NB4 (cell line): ENCODE measurements at regions not wholly inside any gene's neighbourhood (a gene's known extent, or its start where the extent isn't known, plus 50 kb on each side); places are given as distances from the start of the nearest gene placed in this dataset.

ENCODE experiments used
- DNase-seq: peaks from one replicate; pipeline ENCODE4 v3.0.0; 2010; ENCODE audit warnings: low read depth
- H3K4me3 ChIP-seq: one replicate; pipeline ENCODE4 v1.5.1; 2011; ENCODE audit warnings: mild to moderate bottlenecking, low read depth, low read length, moderate library complexity
- MYC ChIP-seq: IDR thresholded peaks from 2 replicates; pipeline ENCODE4 v1.6.1; 2011; ENCODE audit warnings: low read depth, low read length
- POLR2A ChIP-seq: IDR thresholded peaks from 2 replicates; pipeline ENCODE4 v1.6.1; 2011; ENCODE audit warnings: mild to moderate bottlenecking; ENCODE audit not compliant: insufficient read length; ENCODE audit errors: extremely low read depth
- TF ChIP-seq, protein P1 (sequence below): IDR thresholded peaks from 2 replicates; pipeline ENCODE4 v1.6.1; 2011; ENCODE audit warnings: low read depth, low read length
- TF ChIP-seq, protein P2 (sequence below): IDR thresholded peaks from one replicate; pipeline ENCODE4 v1.5.1; 2012; ENCODE audit warnings: low read depth, low read length

DNA sequence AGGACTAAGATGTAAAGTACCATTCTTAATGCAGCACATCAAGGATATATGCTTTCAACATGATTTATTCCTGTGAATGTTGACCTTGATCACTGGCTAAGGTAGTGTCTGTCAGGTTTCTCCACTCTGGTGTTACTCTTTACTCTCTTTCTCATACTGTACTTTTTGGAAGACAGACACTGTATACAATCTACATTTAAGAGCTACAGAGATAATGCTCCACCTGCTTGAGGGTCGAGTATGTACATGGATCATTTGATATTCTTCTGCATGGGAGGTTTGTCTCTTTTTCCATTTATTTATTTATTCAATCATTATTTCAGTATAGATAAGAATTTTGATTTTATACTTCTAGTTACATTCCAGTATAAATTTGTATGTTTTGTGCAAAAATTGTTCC, 199.5 kb upstream of the RGPD4 start:
- TF ChIP-seq MYC (no peak), POLR2A (no peak)
- TF ChIP-seq, protein P1, sequence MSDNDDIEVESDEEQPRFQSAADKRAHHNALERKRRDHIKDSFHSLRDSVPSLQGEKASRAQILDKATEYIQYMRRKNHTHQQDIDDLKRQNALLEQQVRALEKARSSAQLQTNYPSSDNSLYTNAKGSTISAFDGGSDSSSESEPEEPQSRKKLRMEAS: no peak
- TF ChIP-seq, protein P2, sequence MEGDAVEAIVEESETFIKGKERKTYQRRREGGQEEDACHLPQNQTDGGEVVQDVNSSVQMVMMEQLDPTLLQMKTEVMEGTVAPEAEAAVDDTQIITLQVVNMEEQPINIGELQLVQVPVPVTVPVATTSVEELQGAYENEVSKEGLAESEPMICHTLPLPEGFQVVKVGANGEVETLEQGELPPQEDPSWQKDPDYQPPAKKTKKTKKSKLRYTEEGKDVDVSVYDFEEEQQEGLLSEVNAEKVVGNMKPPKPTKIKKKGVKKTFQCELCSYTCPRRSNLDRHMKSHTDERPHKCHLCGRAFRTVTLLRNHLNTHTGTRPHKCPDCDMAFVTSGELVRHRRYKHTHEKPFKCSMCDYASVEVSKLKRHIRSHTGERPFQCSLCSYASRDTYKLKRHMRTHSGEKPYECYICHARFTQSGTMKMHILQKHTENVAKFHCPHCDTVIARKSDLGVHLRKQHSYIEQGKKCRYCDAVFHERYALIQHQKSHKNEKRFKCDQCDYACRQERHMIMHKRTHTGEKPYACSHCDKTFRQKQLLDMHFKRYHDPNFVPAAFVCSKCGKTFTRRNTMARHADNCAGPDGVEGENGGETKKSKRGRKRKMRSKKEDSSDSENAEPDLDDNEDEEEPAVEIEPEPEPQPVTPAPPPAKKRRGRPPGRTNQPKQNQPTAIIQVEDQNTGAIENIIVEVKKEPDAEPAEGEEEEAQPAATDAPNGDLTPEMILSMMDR: no peak
- H3K4me3 ChIP-seq: no peak overlapping the region
- DNase-seq: no peak

DNA sequence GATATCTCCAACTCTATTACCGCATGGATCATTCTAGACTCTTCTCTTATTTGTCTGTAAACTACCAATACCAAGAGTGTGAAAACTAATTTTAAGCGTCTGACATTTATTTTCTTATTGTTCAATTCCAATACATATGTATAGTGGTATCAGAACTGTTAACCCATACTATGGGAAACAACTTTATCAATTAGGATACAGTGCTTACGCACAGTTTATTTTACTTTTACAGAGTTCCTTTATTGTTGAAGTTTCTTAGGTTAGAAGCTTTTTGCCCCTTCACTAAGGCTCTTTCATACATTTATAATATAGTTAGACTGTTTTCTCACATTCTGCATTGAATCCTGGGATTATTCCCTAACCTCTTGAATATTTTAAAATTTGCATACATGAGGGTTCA, 198.8 kb upstream of the RGPD4 start:
- H3K4me3 ChIP-seq: no peak overlapping the region
- no peak for DNase-seq
- TF ChIP-seq, protein P1: no peak

DNA sequence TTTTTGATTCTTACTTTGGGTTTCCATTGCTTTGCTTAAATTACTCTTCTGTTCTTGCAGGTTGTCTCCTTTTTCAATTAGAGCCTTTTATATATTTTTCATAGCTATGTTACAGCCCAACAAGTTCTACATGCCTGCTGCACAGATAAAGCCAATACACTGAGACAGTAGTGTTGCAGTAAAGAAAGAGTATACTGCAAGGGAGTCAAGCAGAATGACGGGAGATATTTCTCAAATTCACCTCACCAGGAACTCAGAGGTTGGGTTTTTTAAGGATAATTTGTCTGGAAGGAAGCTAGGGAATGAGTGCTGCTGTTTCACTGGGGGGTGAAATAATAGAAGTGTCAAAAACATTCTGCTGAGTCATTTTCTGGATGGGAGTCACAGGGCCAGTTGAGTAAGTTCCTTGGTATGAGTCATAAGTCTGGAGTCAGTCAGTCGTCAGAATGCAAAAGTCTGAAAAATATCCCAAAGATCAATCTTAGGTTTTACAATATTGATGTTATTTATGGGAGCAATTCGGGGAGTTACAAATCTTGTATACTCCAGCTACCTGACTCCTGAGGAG, 193.0 kb upstream of the RGPD4 start:
- no peak overlapping the region for H3K4me3 ChIP-seq
- peak; percentile 80 for DNase-seq
- TF ChIP-seq, protein P2: no peak
- TF ChIP-seq POLR2A (no peak), MYC (no peak)
- TF ChIP-seq, protein P1: no peak

DNA sequence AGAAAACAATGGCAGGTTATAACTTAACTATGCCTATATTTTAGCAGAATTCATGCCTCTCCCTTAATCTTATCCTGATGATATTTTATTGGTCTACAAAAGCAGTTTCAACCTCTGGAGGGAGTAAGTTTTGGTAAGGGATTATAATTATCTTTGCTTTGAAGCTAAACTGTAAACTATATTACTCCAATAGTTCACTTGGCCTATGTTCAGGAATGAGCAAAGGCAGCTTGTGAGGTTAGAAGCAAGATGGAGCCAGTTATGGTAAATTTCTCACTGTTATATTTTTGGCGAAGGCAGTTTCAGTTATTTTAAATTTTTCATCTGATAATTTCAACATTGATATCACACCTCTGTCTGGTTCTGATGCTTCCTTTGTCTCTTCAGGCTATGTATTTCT, 192.5 kb upstream of the RGPD4 start:
- no peak for DNase-seq
- TF ChIP-seq, protein P2: no peak
- no peak for TF ChIP-seq POLR2A
- TF ChIP-seq MYC: no peak
- TF ChIP-seq, protein P1: no peak
- no peak overlapping the region for H3K4me3 ChIP-seq

DNA sequence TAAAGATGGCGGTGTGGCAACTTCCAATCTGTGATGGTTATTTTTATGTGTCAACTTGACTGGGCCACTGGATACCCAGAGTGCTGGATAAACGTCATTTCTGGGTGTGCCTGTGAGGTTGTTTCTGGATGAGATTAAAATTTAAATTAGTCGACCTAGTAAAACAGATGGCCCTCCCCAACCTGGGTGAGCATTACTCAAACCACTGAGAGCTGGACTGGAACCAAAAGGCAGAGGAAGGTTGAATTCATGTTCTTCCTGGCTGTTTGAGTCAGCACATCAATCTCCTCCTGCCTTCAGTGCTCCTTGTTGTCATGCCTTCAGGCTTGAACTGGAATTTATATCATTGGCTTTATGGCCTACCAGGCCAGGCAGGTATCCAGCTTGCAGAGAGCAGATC, 190.8 kb upstream of the RGPD4 start:
- H3K4me3 ChIP-seq: no peak overlapping the region
- no peak for DNase-seq
- no peak for TF ChIP-seq POLR2A
- no peak for TF ChIP-seq MYC
- TF ChIP-seq, protein P2: no peak
- TF ChIP-seq, protein P1: no peak

DNA sequence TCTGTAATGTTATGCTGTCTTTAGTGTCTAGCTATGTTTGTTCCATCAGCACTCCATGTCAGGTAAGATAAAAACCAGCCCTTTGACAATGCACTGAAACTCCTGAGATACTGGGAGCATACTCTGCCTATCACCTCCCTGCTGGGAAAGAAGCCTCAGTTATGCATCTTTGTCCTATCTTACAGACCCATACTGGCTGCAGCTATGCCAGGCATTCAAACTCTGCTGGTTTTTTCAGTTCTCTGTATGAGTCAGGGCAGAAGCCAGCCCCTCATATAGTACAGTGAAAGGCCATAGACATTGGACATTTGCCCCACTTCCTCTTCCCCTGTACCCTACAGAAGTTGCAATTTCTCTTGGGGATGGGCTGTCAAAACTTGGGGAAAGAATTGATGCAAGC, 181.1 kb upstream of the RGPD4 start:
- DNase-seq: peak; percentile 67
- no peak overlapping the region for H3K4me3 ChIP-seq
- TF ChIP-seq POLR2A (no peak), MYC (no peak)
- TF ChIP-seq, protein P1: no peak
- TF ChIP-seq, protein P2: no peak
